NCI-H2227 (cell line): ENCODE measurements at regions not wholly inside any gene's neighbourhood (a gene's known extent, or its start where the extent isn't known, plus 50 kb on each side); places are given as distances from the start of the nearest gene placed in this dataset.

ENCODE experiments used
- DNase-seq: peaks from one replicate; lab custom pipeline; 2025; ENCODE audit not compliant: unreplicated experiment; lab: John Stamatoyannopoulos, UW

DNA sequence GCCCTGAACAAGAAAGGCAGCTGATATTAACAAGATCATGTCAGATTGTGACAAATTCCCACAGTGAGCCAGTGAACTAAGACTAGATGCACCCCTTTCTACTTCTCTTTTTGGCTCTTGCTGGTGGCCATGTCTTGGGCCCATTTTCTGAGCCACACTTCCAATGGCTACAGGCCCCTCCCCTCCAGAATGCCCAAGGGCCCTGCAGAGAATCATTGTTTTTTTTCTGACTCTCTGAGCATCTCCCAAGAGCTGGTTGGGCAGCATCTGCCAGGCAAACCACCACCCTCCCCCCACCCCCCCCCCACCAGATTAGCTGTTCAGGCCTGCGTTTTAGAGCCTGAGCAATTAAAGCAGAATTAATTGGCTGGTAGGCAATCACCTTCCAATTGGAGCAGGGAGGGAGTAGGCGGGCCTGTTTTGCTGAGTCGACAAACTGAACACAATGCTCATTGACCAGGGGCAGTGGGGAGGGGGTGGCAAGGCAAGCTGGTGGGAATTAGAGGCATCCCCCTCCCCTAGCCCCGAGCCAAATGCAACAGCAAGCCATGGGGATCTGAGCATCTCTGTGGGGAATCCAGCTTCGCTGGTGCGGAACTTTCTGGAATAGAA is 541.4 kb downstream of the MN1 start:
- no peak for DNase-seq

- DNase-seq: no peak
Measured at GRCh38 chr22:27262361-27262760, 539.2 kb downstream of the MN1 start.

DNA sequence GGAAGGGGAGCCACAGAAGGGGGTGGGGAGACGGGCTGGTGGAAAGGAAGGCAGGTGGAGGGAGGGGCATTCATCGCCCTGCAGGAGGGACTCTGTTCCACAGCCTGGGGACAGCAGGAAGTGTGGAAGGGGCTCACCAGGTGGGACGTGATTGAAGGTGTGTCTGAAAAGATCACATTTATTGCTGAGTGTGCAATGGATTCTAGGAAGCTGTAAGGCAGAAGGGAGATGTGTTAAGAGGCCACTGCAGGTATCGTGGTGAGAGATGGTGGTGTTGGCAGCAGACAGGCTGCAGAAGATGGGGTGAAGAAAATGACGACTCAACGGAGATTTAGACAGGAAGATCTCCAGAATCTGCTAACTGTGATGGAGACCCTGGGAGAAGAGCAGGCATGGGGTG is 537.4 kb downstream of the MN1 start:
- DNase-seq: no peak

DNA sequence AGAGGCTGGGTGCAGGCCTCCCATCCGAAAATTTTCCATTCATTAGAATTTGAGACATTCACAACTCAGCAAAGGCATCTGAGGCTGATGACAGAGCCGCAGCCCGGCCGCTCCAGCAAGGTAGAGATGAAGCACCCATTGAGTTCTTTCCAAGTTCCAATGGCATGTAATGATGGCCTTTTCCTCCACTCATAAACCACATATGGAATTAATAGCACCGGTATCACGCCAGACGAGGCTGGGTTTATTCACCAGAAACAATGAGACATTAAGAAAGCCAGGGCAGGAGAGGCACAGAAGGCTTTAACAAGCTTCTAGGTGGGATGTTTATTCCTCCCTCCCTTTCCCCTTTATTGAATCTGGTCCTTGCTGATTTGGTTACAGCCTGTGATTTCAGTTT is 534.4 kb downstream of the MN1 start:
- no peak for DNase-seq

GRCh38 chr22:27269751-27270543 is 531.6 kb downstream of the MN1 start:
- no peak for DNase-seq

DNA sequence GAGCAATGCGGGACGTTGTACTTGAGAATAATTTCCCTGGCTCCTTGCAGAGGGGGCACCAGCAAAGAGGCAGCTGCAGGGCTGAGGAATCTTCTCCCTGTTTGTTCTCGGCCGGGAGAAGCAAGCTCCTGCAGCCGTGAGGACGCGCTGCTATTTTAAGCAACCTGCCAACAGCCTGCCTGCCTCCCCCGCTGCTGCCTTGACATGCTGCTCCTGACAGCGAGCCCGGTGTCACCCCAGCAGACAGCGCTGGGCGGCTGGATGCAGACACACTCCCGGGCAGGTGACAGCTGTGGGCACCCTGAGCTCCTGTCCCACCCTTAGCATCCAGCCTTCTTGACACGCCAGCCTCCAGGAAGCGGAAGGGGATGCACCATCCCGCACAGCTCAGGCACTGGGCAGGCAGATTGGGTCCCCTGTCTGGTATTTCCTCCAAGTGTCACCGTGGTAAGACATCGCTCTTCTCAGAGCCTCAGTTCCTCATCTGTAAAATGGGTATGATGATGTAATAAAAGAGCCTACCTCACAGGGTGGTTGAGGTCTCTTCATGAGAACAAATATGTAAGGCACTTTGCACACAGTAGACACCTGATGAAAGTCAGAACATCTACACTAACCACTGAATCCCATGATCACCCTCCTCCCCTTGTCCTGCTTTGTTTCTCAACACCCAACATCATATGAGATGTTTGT is 530.6 kb downstream of the MN1 start:
- no peak for DNase-seq

- no peak for DNase-seq
Measured at GRCh38 chr22:27273436-27273835, 528.1 kb downstream of the MN1 start.

DNA sequence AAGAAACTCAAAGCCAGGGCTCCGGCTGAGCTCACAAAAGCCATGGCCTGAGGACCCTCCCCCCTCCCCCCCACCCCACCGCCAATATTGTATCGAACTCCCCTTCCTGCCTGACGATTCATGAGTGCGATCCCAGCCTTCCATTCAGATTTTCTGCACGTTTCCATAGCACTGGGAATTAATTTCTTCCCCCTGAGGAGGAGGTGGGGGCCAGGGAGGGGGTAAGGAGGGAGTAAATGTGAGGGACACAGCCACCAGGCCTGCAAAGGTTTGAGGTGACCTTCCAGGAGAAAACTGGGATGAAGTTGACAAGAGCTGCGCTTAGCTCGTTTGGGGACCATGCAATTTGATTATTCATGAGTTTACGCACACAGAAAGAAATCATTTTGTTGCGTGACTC is 527.7 kb downstream of the MN1 start:
- DNase-seq: no peak

DNA sequence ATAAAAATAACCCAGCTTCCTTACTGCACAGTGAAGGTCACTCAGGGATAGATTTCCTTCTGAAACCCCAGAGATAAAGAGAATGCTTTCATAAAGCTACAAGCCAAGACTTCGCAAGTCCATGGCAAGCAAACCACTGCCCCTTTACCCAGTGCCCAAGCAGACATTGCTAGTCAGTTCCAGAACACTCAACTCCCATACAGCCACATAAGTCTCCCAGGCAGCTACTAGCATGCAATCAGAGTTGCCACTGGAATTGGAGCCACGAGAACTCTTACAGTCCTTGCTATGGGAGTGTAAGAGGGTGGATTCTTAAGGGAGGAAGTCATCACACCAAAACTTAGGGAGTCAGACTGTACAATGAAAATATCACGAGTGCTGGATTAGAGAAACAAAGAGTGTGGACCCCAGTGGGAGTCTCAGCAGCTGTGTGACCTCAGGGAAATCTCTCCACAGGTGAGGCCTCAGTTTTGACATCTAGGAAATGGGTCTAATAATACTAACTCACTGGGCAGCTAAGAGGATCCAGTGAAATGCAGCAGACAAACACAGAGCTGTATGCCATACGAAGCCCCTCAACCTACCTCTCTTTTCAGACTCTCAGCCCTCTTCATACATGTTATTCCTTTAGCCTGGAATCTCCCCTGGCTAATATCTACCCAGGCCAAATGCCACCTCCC is 526.6 kb downstream of the MN1 start:
- DNase-seq: no peak

DNA sequence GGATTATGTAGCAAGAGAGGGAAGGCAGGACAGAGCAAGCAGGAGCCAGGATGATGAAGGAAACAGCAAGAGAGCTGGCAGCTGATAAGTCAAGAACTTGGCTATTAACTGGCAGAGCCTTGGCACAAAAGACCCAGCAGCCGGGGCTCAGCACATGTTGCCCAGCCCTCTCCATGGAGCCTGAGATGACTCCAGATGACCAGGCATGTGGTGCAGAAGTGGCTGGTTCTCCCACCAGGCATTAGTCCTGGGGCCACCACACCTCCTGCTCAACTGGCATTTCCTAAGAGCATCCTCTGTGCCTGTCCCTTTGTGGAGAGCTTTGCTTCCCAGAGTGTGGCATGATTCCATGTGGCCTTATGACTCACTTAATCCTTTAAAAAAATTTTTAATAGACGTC is 522.6 kb downstream of the MN1 start:
- DNase-seq: no peak

GRCh38 chr22:27283240-27283639 is 518.3 kb downstream of the MN1 start:
- no peak for DNase-seq

- DNase-seq: no peak
Measured at GRCh38 chr22:27283714-27284113, 517.8 kb downstream of the MN1 start.

DNA sequence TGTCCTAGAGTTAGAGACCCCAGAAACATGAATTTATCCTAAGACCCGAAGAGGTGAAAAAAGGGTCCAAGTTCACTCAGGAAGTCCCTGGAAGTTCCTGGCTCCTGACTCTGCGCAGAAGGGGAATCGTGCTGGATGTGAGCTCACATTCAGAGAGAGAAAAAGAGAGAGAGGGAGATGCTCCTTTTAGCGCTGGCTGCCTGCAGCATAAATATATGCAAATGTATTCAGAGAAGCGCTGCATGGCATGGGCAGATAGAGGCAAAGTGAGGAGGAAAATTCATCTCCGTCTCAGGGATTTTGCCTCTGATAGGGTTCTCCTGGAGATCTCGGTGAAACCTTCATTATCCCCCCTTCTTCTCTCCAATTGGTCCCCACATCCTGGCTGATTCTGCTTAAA is 517.2 kb downstream of the MN1 start:
- DNase-seq: no peak

DNA sequence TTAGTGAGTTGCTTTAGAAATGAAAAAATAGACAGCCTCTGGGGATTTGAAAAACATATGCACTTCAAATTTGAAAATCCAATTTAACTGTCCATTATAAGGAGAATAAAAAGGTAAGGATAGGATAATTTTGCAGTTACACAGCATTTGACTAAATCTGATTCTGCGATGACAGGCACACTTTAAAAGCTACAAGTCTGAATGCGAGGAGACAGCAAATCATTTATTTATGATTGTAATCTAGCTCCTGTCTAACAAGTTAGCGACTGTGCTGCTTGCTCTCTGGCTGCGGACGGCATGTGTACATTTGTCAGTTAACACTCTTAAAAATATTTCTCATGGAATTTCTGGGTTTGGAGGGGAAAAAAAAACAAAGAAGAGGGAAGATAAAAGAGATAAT is 514.8 kb downstream of the MN1 start:
- no peak for DNase-seq

DNA sequence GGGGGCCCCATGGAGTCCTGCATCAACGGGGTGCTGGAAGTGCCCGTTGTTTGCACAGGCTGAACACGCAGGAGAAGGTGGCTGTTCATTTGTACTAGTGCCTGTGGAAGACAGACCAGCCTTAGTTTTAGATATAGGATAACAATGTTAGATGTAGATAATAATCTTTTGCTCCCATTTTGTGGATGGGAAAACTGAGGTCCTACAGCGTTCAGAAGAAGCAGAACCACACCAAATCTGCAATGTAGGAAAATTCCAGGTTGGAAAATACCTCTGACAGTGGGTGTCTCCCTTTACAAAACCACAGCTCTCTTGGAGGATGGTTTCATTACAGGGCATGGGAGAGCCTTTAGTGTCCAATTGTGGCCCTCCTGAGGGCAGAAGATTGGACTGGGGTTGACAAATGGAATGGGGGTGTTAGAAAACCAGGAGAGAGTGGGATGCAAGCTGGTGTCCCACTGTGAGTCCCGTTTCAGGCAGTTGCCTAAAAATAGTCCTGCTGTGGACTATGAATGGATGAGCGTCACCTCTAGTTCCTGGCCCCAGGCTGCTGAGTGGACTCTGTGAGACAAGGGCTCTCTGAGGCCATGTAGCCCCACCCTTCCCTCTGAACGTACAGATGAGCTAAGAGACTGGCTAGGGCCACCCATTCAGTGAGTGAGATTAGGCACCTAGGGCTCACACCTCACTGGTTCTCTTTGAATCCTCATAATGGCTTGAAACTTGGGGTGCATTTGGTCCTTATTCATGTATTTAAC is 508.8 kb downstream of the MN1 start:
- no peak for DNase-seq

- DNase-seq: no peak
Measured at GRCh38 chr22:27293721-27294445, 507.7 kb downstream of the MN1 start.

DNA sequence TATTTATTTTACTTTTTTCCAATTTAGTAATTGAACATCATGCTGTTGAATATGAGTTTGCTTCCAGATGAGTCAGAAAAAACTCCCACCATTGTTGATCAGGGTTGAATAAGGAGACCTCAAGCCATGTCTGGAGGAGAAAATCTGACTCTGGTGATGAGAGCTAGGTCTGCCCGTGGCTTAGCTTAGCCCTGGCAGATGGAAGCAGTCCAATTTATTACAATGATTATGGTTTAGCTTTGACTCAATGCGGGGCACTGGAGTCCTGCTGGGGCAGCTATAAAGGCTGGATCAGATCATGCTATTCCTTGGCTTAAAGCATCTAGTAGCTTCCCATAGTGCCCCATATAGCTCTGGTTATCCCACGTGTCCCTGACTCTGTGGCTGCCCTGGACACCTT is 506.5 kb downstream of the MN1 start:
- DNase-seq: peak; percentile 14

DNA sequence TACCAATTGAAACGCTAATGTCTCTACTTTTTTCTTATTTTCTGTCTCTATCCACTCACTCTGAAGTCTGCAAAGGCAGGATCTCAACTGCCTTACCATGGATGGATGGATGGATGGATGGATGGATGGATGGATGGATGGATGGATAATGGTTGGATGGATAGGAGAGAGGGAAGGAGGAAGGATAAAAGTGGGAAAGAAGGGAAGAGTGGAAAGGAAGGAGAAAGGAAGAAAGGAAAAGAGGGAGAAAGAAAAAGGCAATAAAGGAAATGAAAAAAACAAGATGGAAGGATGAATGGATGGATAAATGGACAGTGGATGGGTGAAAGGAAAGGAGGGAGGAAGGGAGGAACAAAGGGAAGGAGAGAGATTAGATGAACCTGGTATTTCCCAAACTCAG is 506.0 kb downstream of the MN1 start:
- no peak for DNase-seq

DNA sequence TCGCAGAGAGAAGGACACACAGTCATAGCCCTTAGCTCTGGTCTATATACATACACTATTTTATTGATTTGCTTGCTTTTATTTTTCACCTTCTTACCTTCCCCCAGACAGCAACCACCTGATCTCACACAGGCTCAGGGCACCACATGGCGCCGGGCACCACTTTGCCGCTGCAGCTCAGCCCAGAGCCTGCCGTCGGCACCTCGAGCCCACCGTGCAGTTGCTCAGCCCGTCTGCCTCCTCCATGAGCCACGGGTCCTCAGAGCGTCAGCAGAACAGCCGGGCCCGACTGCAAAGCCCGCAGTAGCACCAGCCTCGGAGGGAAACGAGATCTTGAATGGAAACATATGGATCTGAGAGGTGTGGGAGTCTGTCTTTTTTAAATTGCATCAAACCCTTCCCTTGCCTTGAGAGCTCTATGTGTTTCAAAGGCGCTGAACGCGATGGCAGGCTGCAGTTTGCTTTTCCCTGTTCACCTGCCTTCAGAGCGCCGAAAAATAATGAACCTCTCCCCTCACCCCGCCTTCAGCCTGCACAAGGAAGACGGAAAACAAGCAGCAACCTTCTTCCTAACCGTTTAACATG is 505.4 kb downstream of the MN1 start:
- DNase-seq: peak; percentile 13

DNA sequence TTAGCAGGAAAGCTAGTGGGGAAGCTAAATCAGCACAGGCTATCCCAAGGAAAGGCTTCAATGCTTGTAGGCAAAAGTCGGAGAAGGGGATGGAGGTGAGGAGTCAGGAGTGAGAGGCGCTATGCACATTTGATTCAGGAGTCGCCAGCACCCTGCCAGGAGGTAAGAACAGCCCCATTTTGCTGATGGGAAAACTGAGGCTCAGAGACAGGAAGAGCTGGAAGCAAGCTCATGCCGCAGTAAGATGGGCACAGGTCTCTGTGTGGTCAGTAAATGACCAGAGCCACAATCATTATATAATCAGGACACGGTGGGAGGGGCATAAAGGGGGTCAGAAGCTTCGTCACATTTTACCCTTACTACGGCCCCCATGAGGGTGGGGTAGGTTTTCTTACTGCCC is 504.4 kb downstream of the MN1 start:
- DNase-seq: no peak
